GM12892 (cell line): ENCODE measurements at regions not wholly inside any gene's neighbourhood (a gene's known extent, or its start where the extent isn't known, plus 50 kb on each side); places are given as distances from the start of the nearest gene placed in this dataset.

Source experiments
- POLR2AphosphoS5 ChIP-seq: IDR thresholded peaks from 2 replicates; pipeline ENCODE4 v1.6.1; 2011; ENCODE audit warnings: low read depth, low read length, control low read depth
- TAF1 ChIP-seq: IDR thresholded peaks from 2 replicates; pipeline ENCODE4 v1.6.1; 2011; ENCODE audit warnings: low read depth, mild to moderate bottlenecking, control low read depth, low read length, borderline replicate concordance

- TF ChIP-seq POLR2AphosphoS5: no peak
- no peak for TF ChIP-seq TAF1
Measured at GRCh38 chr4:26105337-26105736, 191.3 kb downstream of the SMIM20 start.
